Stimulated activated naive CD4-positive, alpha-beta T cell (primary cell): ENCODE measurements at regions not wholly inside any gene's neighbourhood (a gene's known extent, or its start where the extent isn't known, plus 50 kb on each side); places are given as distances from the start of the nearest gene placed in this dataset.
"Not testable (repeated sequence)": the region's sequence is repeated elsewhere in the genome, so short reads cannot be mapped to it uniquely, and the experiment has no call there.

Source experiments
- DNase-seq, 6 experiments: peaks; one replicate each; lab custom pipeline; 2025; lab: John Stamatoyannopoulos, UW

GRCh38 chr6:85010865-85011264 lies 246.5 kb upstream of the TBX18 start:
- DNase-seq = no peak

GRCh38 chr6:85008296-85009009 lies 244.1 kb upstream of the TBX18 start:
- DNase-seq = no peak

- DNase-seq = no peak
Measured at GRCh38 chr6:85006362-85006761, 242.0 kb upstream of the TBX18 start.

GRCh38 chr6:85005494-85005893 lies 241.1 kb upstream of the TBX18 start:
- DNase-seq = no peak

GRCh38 chr6:85004361-85004995 lies 240.1 kb upstream of the TBX18 start:
- DNase-seq = no peak

GRCh38 chr6:85002847-85003246 lies 238.4 kb upstream of the TBX18 start:
- no peak for DNase-seq

GRCh38 chr6:85000001-85000400 lies 235.6 kb upstream of the TBX18 start:
- no peak for DNase-seq

GRCh38 chr6:84998223-84998622 lies 233.8 kb upstream of the TBX18 start:
- DNase-seq = no peak

GRCh38 chr6:84988766-84989165 lies 224.4 kb upstream of the TBX18 start:
- DNase-seq = not testable (repeated sequence)

GRCh38 chr6:84985490-84985889 lies 221.1 kb upstream of the TBX18 start:
- DNase-seq = not testable (repeated sequence)

- no peak for DNase-seq
Measured at GRCh38 chr6:84979541-84979940, 215.1 kb upstream of the TBX18 start.

GRCh38 chr6:84977363-84977705 lies 212.9 kb upstream of the TBX18 start:
- no peak for DNase-seq

GRCh38 chr6:84976526-84977362 lies 212.3 kb upstream of the TBX18 start:
- DNase-seq = no peak

GRCh38 chr6:84975316-84975715 lies 210.9 kb upstream of the TBX18 start:
- DNase-seq = no peak

GRCh38 chr6:84973606-84974005 lies 209.2 kb upstream of the TBX18 start:
- DNase-seq = no peak

GRCh38 chr6:84967965-84968364 lies 203.6 kb upstream of the TBX18 start:
- no peak for DNase-seq

- DNase-seq = no peak
Measured at GRCh38 chr6:84967389-84967788, 203.0 kb upstream of the TBX18 start.

GRCh38 chr6:84953111-84953755 lies 188.8 kb upstream of the TBX18 start:
- no peak for DNase-seq

GRCh38 chr6:84944926-84945325 lies 180.5 kb upstream of the TBX18 start:
- not testable (repeated sequence) for DNase-seq

- DNase-seq = no peak
Measured at GRCh38 chr6:84943905-84944304, 179.5 kb upstream of the TBX18 start.

- not testable (repeated sequence) for DNase-seq
Measured at GRCh38 chr6:84941609-84942008, 177.2 kb upstream of the TBX18 start.

GRCh38 chr6:84929212-84929611 lies 164.8 kb upstream of the TBX18 start:
- DNase-seq = no peak
